ENCODE measurements at regions not wholly inside any gene's neighbourhood (a gene's known extent, or its start where the extent isn't known, plus 50 kb on each side); places are given as distances from the start of the nearest gene placed in this dataset.

DNA sequence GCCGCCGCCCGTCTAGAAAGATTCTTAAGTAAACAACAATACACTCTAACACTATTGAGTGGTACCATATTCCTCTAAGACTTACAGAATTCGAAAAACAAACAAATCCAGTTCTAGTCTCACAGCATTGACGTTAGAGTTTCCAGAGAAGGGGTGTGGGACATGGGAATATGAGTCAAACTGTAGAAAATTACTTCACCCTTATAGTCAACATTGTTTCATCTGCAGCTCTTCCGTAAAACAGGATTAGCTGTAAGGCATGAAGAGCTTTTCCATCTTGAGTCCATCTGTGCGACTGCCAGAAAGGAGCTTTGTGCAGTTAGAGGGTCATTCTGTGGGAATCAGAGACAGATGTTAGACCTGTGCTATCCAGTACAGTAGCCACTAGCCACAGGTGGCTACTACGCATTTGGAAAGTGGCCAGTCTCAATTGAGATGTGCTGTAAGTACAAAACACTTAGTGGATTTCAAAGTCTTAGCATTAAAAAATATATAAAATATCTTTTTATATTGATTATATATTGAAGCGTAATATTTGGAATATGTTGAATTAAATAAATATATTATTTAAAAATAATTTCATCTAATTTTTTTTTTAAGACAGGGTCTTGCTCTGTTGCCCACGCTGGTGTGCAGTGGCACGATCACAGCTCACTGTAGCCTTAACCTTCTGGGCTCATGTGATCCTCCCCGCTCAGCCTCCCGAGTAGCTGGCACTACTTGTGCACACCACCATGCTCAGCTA lies 79.8 kb upstream of the MPP7 start (continued):
- TF ChIP-seq, protein P1, sequence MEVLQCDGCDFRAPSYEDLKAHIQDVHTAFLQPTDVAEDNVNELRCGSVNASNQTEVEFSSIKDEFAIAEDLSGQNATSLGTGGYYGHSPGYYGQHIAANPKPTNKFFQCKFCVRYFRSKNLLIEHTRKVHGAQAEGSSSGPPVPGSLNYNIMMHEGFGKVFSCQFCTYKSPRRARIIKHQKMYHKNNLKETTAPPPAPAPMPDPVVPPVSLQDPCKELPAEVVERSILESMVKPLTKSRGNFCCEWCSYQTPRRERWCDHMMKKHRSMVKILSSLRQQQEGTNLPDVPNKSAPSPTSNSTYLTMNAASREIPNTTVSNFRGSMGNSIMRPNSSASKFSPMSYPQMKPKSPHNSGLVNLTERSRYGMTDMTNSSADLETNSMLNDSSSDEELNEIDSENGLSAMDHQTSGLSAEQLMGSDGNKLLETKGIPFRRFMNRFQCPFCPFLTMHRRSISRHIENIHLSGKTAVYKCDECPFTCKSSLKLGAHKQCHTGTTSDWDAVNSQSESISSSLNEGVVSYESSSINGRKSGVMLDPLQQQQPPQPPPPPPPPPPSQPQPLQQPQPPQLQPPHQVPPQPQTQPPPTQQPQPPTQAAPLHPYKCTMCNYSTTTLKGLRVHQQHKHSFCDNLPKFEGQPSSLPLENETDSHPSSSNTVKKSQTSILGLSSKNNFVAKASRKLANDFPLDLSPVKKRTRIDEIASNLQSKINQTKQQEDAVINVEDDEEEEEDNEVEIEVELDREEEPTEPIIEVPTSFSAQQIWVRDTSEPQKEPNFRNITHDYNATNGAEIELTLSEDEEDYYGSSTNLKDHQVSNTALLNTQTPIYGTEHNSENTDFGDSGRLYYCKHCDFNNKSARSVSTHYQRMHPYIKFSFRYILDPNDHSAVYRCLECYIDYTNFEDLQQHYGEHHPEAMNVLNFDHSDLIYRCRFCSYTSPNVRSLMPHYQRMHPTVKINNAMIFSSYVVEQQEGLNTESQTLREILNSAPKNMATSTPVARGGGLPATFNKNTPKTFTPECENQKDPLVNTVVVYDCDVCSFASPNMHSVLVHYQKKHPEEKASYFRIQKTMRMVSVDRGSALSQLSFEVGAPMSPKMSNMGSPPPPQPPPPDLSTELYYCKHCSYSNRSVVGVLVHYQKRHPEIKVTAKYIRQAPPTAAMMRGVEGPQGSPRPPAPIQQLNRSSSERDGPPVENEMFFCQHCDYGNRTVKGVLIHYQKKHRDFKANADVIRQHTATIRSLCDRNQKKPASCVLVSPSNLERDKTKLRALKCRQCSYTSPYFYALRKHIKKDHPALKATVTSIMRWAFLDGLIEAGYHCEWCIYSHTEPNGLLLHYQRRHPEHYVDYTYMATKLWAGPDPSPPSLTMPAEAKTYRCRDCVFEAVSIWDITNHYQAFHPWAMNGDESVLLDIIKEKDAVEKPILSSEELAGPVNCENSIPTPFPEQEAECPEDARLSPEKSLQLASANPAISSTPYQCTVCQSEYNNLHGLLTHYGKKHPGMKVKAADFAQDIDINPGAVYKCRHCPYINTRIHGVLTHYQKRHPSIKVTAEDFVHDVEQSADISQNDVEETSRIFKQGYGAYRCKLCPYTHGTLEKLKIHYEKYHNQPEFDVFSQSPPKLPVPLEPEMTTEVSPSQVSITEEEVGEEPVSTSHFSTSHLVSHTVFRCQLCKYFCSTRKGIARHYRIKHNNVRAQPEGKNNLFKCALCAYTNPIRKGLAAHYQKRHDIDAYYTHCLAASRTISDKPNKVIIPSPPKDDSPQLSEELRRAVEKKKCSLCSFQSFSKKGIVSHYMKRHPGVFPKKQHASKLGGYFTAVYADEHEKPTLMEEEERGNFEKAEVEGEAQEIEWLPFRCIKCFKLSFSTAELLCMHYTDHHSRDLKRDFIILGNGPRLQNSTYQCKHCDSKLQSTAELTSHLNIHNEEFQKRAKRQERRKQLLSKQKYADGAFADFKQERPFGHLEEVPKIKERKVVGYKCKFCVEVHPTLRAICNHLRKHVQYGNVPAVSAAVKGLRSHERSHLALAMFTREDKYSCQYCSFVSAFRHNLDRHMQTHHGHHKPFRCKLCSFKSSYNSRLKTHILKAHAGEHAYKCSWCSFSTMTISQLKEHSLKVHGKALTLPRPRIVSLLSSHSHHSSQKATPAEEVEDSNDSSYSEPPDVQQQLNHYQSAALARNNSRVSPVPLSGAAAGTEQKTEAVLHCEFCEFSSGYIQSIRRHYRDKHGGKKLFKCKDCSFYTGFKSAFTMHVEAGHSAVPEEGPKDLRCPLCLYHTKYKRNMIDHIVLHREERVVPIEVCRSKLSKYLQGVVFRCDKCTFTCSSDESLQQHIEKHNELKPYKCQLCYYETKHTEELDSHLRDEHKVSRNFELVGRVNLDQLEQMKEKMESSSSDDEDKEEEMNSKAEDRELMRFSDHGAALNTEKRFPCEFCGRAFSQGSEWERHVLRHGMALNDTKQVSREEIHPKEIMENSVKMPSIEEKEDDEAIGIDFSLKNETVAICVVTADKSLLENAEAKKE (CRISPR knock-in tag; IDR thresholded peaks at IDR 0.05), result no peak
- TF ChIP-seq, protein P2, sequence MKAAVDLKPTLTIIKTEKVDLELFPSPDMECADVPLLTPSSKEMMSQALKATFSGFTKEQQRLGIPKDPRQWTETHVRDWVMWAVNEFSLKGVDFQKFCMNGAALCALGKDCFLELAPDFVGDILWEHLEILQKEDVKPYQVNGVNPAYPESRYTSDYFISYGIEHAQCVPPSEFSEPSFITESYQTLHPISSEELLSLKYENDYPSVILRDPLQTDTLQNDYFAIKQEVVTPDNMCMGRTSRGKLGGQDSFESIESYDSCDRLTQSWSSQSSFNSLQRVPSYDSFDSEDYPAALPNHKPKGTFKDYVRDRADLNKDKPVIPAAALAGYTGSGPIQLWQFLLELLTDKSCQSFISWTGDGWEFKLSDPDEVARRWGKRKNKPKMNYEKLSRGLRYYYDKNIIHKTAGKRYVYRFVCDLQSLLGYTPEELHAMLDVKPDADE (IDR thresholded peaks at IDR 0.05), result no peak
- TF ChIP-seq NANOG (IDR thresholded peaks at IDR 0.05; ENCODE audit: borderline replicate concordance) (no peak), ZNF114 (CRISPR knock-in tag; IDR thresholded peaks at IDR 0.05) (no peak), CREB1 (CRISPR knock-in tag; IDR thresholded peaks at IDR 0.05; ENCODE audit: low read depth) (no peak), JUNB (IDR thresholded peaks at IDR 0.05; ENCODE audit: unreplicated experiment) (no peak), EZH2phosphoT487 (IDR thresholded peaks at IDR 0.05; ENCODE audit: unreplicated experiment) (no peak), ZNF331 (CRISPR knock-in tag; IDR thresholded peaks at IDR 0.05; ENCODE audit: low read depth) (no peak)

DNA sequence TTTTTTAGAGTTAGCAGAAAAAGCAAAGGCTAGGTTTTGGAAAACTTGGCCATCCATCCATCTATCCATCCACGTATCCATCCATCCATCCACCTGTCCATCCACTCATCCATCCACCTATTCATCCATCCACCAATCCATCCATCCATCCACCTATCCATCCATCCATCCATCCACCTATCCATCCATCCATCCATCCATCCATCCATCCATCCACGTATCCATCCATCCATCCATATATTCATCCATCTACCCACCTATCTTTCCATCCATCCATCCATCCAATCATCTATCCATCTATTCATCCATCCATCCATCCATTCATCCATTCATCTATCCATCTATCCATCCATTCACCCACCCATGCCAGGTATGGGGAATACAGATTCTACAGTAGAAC lies 81.7 kb upstream of the MPP7 start:
- H3K36me3 Mint-ChIP-seq (ENCODE audit: low read depth), result no peaks in the 10 kb centered on the region
- H3K4me3 Mint-ChIP-seq, result no peak overlapping the region
- H3K27ac ChIP-seq (ENCODE audit: low read depth), result no peak overlapping the region
- TF ChIP-seq POLR2AphosphoS5 (IDR thresholded peaks at IDR 0.05; ENCODE audit: low read depth), result no peak
- no peak for TF ChIP-seq NANOG (IDR thresholded peaks at IDR 0.05; ENCODE audit: borderline replicate concordance)
- TF ChIP-seq ZNF114 (CRISPR knock-in tag; IDR thresholded peaks at IDR 0.05), result no peak
- no peak for TF ChIP-seq EZH2phosphoT487 (IDR thresholded peaks at IDR 0.05; ENCODE audit: unreplicated experiment)
- TF ChIP-seq, protein P3, sequence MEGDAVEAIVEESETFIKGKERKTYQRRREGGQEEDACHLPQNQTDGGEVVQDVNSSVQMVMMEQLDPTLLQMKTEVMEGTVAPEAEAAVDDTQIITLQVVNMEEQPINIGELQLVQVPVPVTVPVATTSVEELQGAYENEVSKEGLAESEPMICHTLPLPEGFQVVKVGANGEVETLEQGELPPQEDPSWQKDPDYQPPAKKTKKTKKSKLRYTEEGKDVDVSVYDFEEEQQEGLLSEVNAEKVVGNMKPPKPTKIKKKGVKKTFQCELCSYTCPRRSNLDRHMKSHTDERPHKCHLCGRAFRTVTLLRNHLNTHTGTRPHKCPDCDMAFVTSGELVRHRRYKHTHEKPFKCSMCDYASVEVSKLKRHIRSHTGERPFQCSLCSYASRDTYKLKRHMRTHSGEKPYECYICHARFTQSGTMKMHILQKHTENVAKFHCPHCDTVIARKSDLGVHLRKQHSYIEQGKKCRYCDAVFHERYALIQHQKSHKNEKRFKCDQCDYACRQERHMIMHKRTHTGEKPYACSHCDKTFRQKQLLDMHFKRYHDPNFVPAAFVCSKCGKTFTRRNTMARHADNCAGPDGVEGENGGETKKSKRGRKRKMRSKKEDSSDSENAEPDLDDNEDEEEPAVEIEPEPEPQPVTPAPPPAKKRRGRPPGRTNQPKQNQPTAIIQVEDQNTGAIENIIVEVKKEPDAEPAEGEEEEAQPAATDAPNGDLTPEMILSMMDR (conservative IDR thresholded peaks at IDR 0.05; ENCODE audit: low read depth in 2 of 2), result no peak
- TF ChIP-seq, protein P4, sequence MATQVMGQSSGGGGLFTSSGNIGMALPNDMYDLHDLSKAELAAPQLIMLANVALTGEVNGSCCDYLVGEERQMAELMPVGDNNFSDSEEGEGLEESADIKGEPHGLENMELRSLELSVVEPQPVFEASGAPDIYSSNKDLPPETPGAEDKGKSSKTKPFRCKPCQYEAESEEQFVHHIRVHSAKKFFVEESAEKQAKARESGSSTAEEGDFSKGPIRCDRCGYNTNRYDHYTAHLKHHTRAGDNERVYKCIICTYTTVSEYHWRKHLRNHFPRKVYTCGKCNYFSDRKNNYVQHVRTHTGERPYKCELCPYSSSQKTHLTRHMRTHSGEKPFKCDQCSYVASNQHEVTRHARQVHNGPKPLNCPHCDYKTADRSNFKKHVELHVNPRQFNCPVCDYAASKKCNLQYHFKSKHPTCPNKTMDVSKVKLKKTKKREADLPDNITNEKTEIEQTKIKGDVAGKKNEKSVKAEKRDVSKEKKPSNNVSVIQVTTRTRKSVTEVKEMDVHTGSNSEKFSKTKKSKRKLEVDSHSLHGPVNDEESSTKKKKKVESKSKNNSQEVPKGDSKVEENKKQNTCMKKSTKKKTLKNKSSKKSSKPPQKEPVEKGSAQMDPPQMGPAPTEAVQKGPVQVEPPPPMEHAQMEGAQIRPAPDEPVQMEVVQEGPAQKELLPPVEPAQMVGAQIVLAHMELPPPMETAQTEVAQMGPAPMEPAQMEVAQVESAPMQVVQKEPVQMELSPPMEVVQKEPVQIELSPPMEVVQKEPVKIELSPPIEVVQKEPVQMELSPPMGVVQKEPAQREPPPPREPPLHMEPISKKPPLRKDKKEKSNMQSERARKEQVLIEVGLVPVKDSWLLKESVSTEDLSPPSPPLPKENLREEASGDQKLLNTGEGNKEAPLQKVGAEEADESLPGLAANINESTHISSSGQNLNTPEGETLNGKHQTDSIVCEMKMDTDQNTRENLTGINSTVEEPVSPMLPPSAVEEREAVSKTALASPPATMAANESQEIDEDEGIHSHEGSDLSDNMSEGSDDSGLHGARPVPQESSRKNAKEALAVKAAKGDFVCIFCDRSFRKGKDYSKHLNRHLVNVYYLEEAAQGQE (IDR thresholded peaks at IDR 0.05; ENCODE audit: unreplicated experiment), result no peak
- no peak for TF ChIP-seq JUNB (IDR thresholded peaks at IDR 0.05; ENCODE audit: unreplicated experiment)
- no peak for TF ChIP-seq STAT1 (IDR thresholded peaks at IDR 0.05; ENCODE audit: unreplicated experiment)
- ATAC-seq (no peak), DNase-seq (ENCODE audit: low spot score) (no peak)
- H3K4me1 ChIP-seq (ENCODE audit: insufficient read depth), result no peaks in the 10 kb centered on the region
- H3K27ac Mint-ChIP-seq, result no peak overlapping the region
- H3F3A ChIP-seq (replicated peaks; ENCODE audit: low read depth), result no peaks in the 10 kb centered on the region
- no peaks in the 10 kb centered on the region for H3K36me3 ChIP-seq (ENCODE audit: insufficient read depth)
- no peaks in the 10 kb centered on the region for H3K9me3 Mint-ChIP-seq
- H3K4me1 Mint-ChIP-seq, result no peaks in the 10 kb centered on the region
- H3K4me3 ChIP-seq, result no peak overlapping the region
- no peaks in the 10 kb centered on the region for H3K27me3 Mint-ChIP-seq (ENCODE audit: insufficient read depth, low read depth, poor library complexity)
- H3K79me2 ChIP-seq (replicated peaks; ENCODE audit: insufficient read depth), result no peaks in the 10 kb centered on the region
- H2AFZ ChIP-seq, result no peak overlapping the region
- 0 out of 2 replicates have a peak, but pooled peaks cover 3% of the 10 kb centered on the region for H3K9me2 ChIP-seq (ENCODE audit: insufficient read depth)
- no peaks in the 10 kb centered on the region for H4K20me1 ChIP-seq (replicated peaks; ENCODE audit: insufficient read depth)
- no peak overlapping the region for H3K4me2 ChIP-seq
- H3K27me3 ChIP-seq (ENCODE audit: insufficient read depth), result no peaks in the 10 kb centered on the region
